HEK293 (cell line): ENCODE measurements at regions not wholly inside any gene's neighbourhood (a gene's known extent, or its start where the extent isn't known, plus 50 kb on each side); places are given as distances from the start of the nearest gene placed in this dataset.

ENCODE experiments used
- CTCF ChIP-seq: fragments of 450-650 bp; formaldehyde crosslinking; IDR thresholded peaks from 2 replicates; pipeline ENCODE4 v1.5.1; 2016; ENCODE audit warnings: missing biosample characterization, missing genetic modification characterization
- HOXA7 ChIP-seq: sonication (generic); formaldehyde crosslinking; IDR thresholded peaks from 2 replicates; pipeline ENCODE4 v1.8.1; 2022; ENCODE audit warnings: missing genetic modification reagents, borderline replicate concordance
- PRDM2 ChIP-seq: fragments of 450-650 bp; formaldehyde crosslinking; IDR thresholded peaks from 2 replicates; pipeline ENCODE4 v1.5.1; 2016; ENCODE audit warnings: missing biosample characterization, missing genetic modification characterization, borderline replicate concordance
- RBAK ChIP-seq: fragments of 450-650 bp; formaldehyde crosslinking; IDR thresholded peaks from 2 replicates; pipeline ENCODE4 v1.5.1; 2016; ENCODE audit warnings: missing biosample characterization, missing genetic modification characterization
- SCRT1 ChIP-seq: fragments of 450-650 bp; formaldehyde crosslinking; IDR thresholded peaks from 2 replicates; pipeline ENCODE4 v1.5.1; 2016; ENCODE audit warnings: missing biosample characterization, missing genetic modification characterization, borderline replicate concordance
- SP2 ChIP-seq: fragments of 450-650 bp; formaldehyde crosslinking; IDR thresholded peaks from 2 replicates; pipeline ENCODE4 v1.5.1; 2016; ENCODE audit warnings: missing biosample characterization, missing genetic modification characterization
- ZBTB8A ChIP-seq: fragments of 450-650 bp; formaldehyde crosslinking; IDR thresholded peaks from 2 replicates; pipeline ENCODE4 v1.5.1; 2016; ENCODE audit warnings: missing biosample characterization, missing genetic modification characterization
- ZNF239 ChIP-seq: fragments of 450-650 bp; formaldehyde crosslinking; IDR thresholded peaks from 2 replicates; pipeline ENCODE4 v1.5.1; 2016; ENCODE audit warnings: missing biosample characterization, missing genetic modification characterization
- ZNF510 ChIP-seq: fragments of 450-650 bp; formaldehyde crosslinking; IDR thresholded peaks from 2 replicates; pipeline ENCODE4 v1.5.1; 2018; ENCODE audit warnings: mild to moderate bottlenecking, missing genetic modification characterization, missing biosample characterization; ENCODE audit not compliant: insufficient replicate concordance
- ZNF610 ChIP-seq: fragments of 450-650 bp; formaldehyde crosslinking; IDR thresholded peaks from 2 replicates; pipeline ENCODE4 v1.5.1; 2016; ENCODE audit warnings: missing biosample characterization, missing genetic modification characterization, borderline replicate concordance
- ZSCAN5A ChIP-seq: fragments of 450-650 bp; formaldehyde crosslinking; IDR thresholded peaks from 2 replicates; pipeline ENCODE4 v1.5.1; 2016; ENCODE audit warnings: missing biosample characterization, missing genetic modification characterization

GRCh38 chr3:40803311-40803710 is 278.6 kb downstream of the ZNF621 start:
- no peak for TF ChIP-seq CTCF (tag by site-specific recombination)
- TF ChIP-seq RBAK (tag by site-specific recombination), result no peak
- no peak for TF ChIP-seq ZBTB8A (tag by site-specific recombination)
- no peak for TF ChIP-seq ZNF510 (tag by site-specific recombination)
- no peak for TF ChIP-seq SCRT1
- no peak for TF ChIP-seq ZSCAN5A (tag by site-specific recombination)
- no peak for TF ChIP-seq SP2 (tag by site-specific recombination)
- TF ChIP-seq ZNF239 (tag by site-specific recombination), result no peak
- TF ChIP-seq HOXA7, result no peak
- TF ChIP-seq ZNF610, result no peak
- TF ChIP-seq PRDM2, result no peak
